Stomach (tissue), 8 donors: ENCODE measurements at regions not wholly inside any gene's neighbourhood (a gene's known extent, or its start where the extent isn't known, plus 50 kb on each side); places are given as distances from the start of the nearest gene placed in this dataset.

Experiments used
- DNase-seq, 2 donors: peaks; one replicate each; pipeline versions ENCODE4 v3.0.0 to v3.0.0-alpha.2; 2013 to 2019
- H3K27ac ChIP-seq, 5 donors: fragments of 200-600 bp in 4 of 5; sonication (generic) in 4 of 5; one replicate each; pipeline ENCODE4 v1.5.1; 2013 to 2019; ENCODE audit warnings: mild to moderate bottlenecking in 1 of 5, moderate library complexity in 1 of 5
- H3K27me3 ChIP-seq, 3 donors: fragments of 200-600 bp; sonication (generic); one replicate each; pipeline ENCODE4 v1.5.1; 2017 to 2019; ENCODE audit warnings: mixed run types in 1 of 3
- H3K36me3 ChIP-seq, 4 donors: fragments of 200-600 bp; sonication (generic); 1 replicate in 3 of 4; 2 replicates in 1 of 4; pipeline ENCODE4 v1.5.1; 2016 to 2019
- H3K4me1 ChIP-seq, 4 donors: fragments of 200-600 bp; sonication (generic); one replicate each; pipeline ENCODE4 v1.5.1; 2016 to 2019
- H3K4me3 ChIP-seq, 4 donors: fragments of 200-600 bp; sonication (generic) in 3 of 4; one replicate each; pipeline ENCODE4 v1.5.1; 2016 to 2019; ENCODE audit warnings: mild to moderate bottlenecking in 1 of 4
- H3K9me3 ChIP-seq, 4 donors: fragments of 200-600 bp; sonication (generic); one replicate each; pipeline ENCODE4 v1.5.1; 2016 to 2019
- EP300 ChIP-seq: sonication (generic); formaldehyde crosslinking; IDR thresholded peaks from one replicate; pipeline ENCODE4 v1.6.1; 2017; ENCODE audit warnings: antibody characterized with exemption
- POLR2A ChIP-seq, 4 donors: fragments of 450-650 bp; IDR thresholded peaks; one replicate each; pipeline ENCODE4 v1.6.1; 2016; ENCODE audit warnings: antibody characterized with exemption in 4 of 4, control low read depth in 2 of 4, mild to moderate bottlenecking in 1 of 4, moderate library complexity in 1 of 4
- POLR2AphosphoS5 ChIP-seq, 3 donors: sonication (generic); formaldehyde crosslinking; IDR thresholded peaks; one replicate each; pipeline ENCODE4 v1.6.1; 2016; ENCODE audit warnings: antibody characterized with exemption in 3 of 3
- WGBS, 5 donors: extraction: QIAGEN DNeasy Blood & Tissue Kit in 3 of 5; methylation state at CpG; one replicate each; pipeline versions ENCODE4 v1.1.5 to v1.1.7; 2013 to 2018; 5-methylcytosine and 5-hydroxymethylcytosine counted together
- intact Hi-C: fragments of 100-400 bp; cut with DNase I; formaldehyde crosslinking; loops from one replicate; pipeline ENCODE4 v1.15.1; 2023; ENCODE audit warnings: low total_unique reads
- TF ChIP-seq, protein P1 (sequence below), 7 experiments: fragments of 450-650 bp in 4 of 7; fragments of 200-600 bp in 3 of 7; sonication (generic) in 3 of 7; IDR thresholded peaks; one replicate each; pipeline ENCODE4 v1.5.1; 2016 to 2019; ENCODE audit warnings: antibody characterized with exemption in 7 of 7, control low read depth in 2 of 7, mild to moderate bottlenecking in 1 of 7
- donor health status: healthy with polysubstance abuse.
- donor health status: Bipolar disorder and iron deficiency.
- donor health status: healthy.

- WGBS, 5 donors = 71 to 98% (median 82%) methylated on average over 1 of the region's 1 CpG
- DNase-seq = no peak
- H3K27me3 ChIP-seq = no peaks in the 10 kb centered on the region
- H3K4me3 ChIP-seq = no peak overlapping the region
- no peaks in the 10 kb centered on the region for H3K9me3 ChIP-seq
- intact Hi-C loops = no loop called here
- no peak overlapping the region for H3K27ac ChIP-seq
- no peaks in the 10 kb centered on the region for H3K36me3 ChIP-seq
- TF ChIP-seq EP300 (no peak), POLR2A (IDR thresholded peaks at IDR 0.05) (no peak), POLR2AphosphoS5 (IDR thresholded peaks at IDR 0.05) (no peak)
- TF ChIP-seq, protein P1, sequence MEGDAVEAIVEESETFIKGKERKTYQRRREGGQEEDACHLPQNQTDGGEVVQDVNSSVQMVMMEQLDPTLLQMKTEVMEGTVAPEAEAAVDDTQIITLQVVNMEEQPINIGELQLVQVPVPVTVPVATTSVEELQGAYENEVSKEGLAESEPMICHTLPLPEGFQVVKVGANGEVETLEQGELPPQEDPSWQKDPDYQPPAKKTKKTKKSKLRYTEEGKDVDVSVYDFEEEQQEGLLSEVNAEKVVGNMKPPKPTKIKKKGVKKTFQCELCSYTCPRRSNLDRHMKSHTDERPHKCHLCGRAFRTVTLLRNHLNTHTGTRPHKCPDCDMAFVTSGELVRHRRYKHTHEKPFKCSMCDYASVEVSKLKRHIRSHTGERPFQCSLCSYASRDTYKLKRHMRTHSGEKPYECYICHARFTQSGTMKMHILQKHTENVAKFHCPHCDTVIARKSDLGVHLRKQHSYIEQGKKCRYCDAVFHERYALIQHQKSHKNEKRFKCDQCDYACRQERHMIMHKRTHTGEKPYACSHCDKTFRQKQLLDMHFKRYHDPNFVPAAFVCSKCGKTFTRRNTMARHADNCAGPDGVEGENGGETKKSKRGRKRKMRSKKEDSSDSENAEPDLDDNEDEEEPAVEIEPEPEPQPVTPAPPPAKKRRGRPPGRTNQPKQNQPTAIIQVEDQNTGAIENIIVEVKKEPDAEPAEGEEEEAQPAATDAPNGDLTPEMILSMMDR (IDR thresholded peaks at IDR 0.05) = no peak
- no peaks in the 10 kb centered on the region for H3K4me1 ChIP-seq
Measured at GRCh38 chr13:71255633-71256032, 611.4 kb downstream of the DACH1 start.

DNA sequence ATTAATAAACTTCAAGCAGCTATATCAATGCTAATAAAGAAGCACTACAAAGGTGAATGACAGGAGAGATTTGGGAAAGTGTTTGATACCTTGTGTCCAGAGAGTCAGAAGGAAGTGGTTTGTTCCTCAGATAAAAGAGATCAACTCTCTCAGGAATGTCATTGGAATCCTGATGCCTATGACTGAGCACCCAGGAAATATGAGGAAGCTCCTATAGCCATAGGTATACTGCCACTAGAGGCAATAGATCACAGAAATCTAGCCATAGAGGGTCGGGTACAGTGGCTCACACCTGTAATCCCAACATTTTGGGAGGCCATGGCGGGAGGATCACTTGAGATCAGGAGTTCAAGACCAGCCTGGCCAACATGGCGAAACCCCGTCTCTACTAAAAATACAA is 612.6 kb downstream of the DACH1 start:
- TF ChIP-seq POLR2A (IDR thresholded peaks at IDR 0.05) (no peak), POLR2AphosphoS5 (IDR thresholded peaks at IDR 0.05) (no peak), EP300 (no peak)
- TF ChIP-seq, protein P1 (IDR thresholded peaks at IDR 0.05) = no peak
- no peak for DNase-seq
- Histone ChIP-seq H3K27me3 (no peaks in the 10 kb centered on the region), H3K4me1 (no peaks in the 10 kb centered on the region), H3K4me3 (no peak overlapping the region), H3K27ac (no peak overlapping the region), H3K36me3 (no peaks in the 10 kb centered on the region), H3K9me3 (no peaks in the 10 kb centered on the region)
- intact Hi-C loops = no loop called here
- WGBS, 5 donors = 84 to 98% (median 88%) methylated on average over 4 of the region's 4 CpGs

DNA sequence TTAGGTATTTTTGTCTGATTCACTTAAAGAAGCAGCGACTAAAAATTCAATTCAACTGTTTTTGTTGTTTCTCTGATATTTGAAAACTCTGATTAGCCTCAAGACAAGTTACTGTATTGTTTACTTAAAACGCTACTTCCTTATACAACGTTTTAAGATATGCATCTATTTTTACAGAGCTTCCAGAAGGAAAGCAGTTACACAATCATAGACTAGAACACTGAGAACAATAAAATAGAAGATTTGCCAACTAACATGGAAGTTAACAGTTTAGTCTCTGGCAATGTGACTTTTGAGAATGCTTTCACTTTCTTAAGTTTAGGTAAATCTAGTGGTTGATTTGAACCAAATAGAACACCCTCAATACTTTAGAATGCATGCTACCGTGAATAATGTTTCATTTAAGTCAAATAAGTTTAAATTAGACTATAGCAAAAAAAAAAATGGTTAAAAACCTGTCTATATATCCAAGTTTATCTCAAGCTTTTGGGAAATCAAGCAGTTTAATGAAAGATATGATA is 614.8 kb downstream of the DACH1 start:
- H3K9me3 ChIP-seq = no peaks in the 10 kb centered on the region
- 17 to 30% (median 21%) methylated on average over 4 of the region's 4 CpGs for WGBS, 5 donors
- H3K27ac ChIP-seq = no peak overlapping the region
- no peaks in the 10 kb centered on the region for H3K4me1 ChIP-seq
- no peak for DNase-seq
- H3K36me3 ChIP-seq = no peaks in the 10 kb centered on the region
- TF ChIP-seq, protein P1 (IDR thresholded peaks at IDR 0.05) = no peak
- no peak for TF ChIP-seq EP300
- no peak for TF ChIP-seq POLR2AphosphoS5 (IDR thresholded peaks at IDR 0.05)
- no peak for TF ChIP-seq POLR2A (IDR thresholded peaks at IDR 0.05)
- intact Hi-C loops = no loop called here
- H3K4me3 ChIP-seq = no peak overlapping the region
- no peaks in the 10 kb centered on the region for H3K27me3 ChIP-seq

GRCh38 chr13:71251292-71251951 is 615.6 kb downstream of the DACH1 start:
- 74 to 94% (median 82%) methylated on average over 4 of the region's 4 CpGs for WGBS, 5 donors
- no peaks in the 10 kb centered on the region for H3K4me1 ChIP-seq
- intact Hi-C loops = no loop called here
- no peaks in the 10 kb centered on the region for H3K9me3 ChIP-seq
- no peak overlapping the region for H3K27ac ChIP-seq
- no peak overlapping the region for H3K4me3 ChIP-seq
- H3K27me3 ChIP-seq = no peaks in the 10 kb centered on the region
- DNase-seq = no peak
- H3K36me3 ChIP-seq = no peaks in the 10 kb centered on the region
- TF ChIP-seq POLR2A (IDR thresholded peaks at IDR 0.05) = no peak
- TF ChIP-seq POLR2AphosphoS5 (IDR thresholded peaks at IDR 0.05) = no peak
- TF ChIP-seq, protein P1 (IDR thresholded peaks at IDR 0.05) = no peak
